ENCODE measurements at regions not wholly inside any gene's neighbourhood (a gene's known extent, or its start where the extent isn't known, plus 50 kb on each side); places are given as distances from the start of the nearest gene placed in this dataset.
"Not testable (repeated sequence)": the region's sequence is repeated elsewhere in the genome, so short reads cannot be mapped to it uniquely, and the experiment has no call there.

DNA sequence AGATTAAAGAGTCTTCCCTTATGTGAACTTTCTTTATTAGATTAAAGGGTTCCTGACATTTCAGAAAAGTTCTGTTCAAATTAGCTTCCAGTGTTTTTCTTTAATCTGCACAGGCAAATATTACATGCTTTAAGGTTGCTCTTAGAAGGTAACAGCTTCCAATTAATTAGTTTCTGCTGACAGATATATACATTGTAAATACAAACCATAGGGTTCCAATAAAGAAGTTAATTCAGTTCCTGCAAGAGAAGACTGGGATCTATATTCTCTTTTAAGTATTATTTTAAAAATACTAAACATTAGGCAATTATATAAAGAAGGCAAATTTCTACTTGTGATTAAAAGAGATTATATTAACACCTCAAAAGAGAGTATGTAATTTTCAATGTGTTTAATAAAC is 795.7 kb downstream of the MAT2B start:
- DNase-seq (ENCODE audit: low spot score): no peak

DNA sequence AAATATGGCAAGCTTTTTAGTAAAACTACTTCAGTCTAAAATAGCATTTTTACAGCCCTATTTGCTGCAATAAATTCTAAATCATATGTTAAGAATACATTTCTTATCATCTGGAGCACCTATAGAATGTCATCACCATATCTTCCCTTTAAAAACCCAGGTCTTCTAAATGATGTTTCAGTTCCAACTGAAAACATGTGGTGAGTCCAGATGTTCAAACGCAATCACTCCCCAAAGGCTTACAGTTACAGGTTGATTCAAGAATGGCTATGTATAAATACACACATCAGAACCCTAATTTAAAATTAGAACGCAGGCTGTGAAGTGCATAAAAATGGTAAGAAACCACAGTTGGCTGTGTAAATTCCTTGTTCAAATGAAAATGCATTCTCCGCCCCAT is 796.3 kb downstream of the MAT2B start:
- DNase-seq (ENCODE audit: low spot score): no peak

DNA sequence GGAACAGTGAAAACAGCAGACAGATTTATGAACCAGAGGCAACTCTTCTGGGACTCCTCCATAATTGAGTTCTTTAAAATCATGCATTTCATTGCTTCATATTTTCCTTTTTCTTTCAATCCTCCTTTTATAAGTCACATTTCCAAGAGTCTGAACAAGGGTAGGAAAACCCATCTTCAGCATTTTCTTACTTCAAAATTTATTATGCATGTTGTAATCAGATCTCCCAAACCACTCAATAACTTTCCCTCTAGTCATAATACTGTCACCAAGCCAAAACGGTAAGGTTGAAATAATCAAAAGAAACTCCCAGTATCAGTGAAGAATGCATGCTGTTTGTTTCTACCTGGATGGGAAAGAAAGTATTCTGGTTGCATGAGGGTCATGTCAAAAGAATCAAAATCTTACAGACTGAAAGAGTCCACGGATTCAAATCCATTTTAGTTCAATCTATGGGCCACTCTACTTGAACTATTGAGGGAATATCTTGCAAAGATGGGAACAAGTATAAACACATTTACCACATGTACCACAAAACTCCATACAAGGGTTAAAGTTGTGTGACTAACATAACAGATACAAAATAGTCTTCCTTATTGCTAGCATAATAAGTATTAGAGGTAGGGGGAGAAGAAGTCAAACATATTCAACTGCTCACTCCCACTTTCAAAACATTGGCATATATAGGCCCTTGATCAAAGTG is 797.3 kb downstream of the MAT2B start:
- no peak for DNase-seq (ENCODE audit: low spot score)

DNA sequence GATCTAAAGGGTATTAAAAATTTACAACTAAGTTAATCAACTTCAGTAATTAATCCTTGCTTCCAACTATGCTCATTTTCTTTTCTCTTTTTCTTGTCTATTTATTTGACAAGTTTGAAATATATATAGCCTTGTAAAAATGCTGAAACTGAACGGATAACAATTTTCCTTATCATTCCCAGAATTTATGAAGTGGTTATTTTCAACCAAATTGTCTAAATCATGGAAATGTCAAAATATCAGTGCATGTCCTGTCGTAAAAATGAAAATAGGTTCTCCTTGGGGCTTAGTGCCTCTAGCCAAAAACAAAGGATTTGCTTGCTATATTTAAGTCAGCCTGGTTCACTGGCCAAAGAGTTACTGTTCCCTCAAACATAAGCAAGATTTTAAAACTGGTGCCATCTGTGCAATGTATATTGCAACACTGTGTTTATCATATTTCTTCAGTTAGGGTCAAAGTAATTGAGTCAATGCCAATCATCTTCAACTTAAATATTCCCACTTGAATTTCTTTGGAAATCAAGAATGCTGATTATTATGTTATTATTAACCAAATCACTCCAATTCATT is 798.3 kb downstream of the MAT2B start:
- no peak for DNase-seq (ENCODE audit: low spot score)

DNA sequence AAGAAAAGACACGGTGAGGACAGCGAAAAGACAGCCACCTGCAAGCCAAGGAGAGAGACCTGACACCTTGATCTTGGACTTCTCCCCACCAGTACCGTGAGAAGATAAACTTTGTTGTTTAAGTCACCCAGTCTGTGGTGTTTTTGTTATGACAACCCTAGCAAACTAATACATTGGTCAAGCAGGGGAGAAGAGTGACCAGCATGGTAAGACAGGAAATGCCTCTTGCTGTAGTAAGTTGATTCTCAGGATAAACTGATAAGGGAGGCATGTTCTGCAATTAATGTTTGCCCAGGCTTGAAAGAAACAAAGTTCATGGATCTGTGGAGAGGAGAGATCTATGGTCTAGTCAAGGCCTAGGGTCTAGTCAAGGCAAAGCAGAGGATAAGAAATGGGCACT is 801.2 kb downstream of the MAT2B start:
- no peak for DNase-seq (ENCODE audit: low spot score)

DNA sequence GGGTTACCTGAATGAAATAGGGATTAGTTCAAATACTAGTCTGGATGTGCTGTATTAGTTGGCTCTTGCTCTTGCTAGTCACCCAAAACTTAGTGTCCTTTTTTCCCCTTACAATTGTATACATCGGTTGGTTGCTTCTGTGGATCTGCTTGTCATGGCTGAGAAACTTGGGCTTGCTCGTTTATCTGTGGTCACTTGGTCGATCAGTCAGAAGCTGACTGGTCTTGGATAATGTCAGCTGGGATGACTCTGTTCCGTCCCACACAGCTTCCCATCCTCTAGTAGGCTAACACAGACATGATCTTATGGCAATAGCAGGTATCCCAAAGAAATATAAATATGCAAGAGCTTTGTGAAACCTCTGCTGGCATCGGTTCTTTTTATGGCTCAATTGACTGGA is 807.4 kb downstream of the MAT2B start:
- no peak for DNase-seq (ENCODE audit: low spot score)

DNA sequence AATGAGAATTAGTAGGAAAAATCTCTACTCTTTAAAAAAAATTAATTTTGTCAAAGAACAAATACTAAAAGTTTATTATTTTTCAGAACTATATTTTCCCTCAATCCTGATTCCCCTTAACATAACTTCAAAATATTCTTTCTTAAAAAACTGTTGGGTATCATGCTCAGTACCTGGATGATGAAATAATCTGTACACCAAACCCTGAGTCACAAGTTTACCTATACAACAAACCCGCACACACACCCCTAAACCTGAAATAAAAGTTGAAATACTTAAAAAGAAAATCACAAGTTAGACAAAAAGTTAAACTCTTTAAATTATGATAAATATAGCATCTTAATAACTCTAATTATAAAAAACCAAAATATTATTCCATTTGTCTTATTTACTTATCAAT is 812.3 kb downstream of the MAT2B start:
- no peak for DNase-seq (ENCODE audit: low spot score)

DNA sequence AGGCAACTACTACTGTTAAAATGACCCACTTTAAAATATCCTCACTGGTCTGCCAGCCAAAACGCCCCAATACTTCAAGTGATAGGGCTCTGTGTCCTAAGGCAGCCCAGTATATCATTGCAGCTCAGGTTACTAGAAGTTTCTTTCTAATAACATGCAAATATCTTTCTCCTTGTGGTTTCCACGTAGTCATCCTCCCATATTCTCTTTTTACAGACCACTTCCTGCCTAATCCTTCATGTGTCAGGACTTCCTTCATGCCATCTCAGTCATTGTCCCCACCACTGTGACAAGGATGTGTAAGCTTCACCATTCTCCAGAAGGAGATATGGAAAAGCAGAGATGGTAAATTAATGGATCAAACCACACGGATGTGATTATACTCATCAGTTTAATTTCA is 813.7 kb downstream of the MAT2B start:
- DNase-seq (ENCODE audit: low spot score): no peak

DNA sequence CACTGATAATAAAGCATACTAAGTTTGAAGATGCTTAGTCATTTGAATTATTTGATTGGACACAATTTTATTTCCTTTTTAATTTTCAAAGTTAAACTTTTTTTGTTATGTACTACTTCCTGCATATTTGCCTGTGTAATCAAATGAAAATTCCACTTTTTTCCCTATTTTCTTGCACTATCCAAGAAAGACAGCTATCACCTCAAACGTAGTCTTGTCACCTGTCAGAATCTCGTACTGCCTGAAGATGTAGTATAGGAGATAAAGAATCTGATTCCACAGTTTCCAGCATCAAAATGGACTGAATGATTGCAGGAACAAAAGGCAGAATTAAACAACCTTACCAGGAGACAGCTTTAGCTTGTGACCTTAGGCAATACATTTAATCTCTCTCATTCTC is 818.8 kb downstream of the MAT2B start:
- DNase-seq (ENCODE audit: low spot score): no peak

DNA sequence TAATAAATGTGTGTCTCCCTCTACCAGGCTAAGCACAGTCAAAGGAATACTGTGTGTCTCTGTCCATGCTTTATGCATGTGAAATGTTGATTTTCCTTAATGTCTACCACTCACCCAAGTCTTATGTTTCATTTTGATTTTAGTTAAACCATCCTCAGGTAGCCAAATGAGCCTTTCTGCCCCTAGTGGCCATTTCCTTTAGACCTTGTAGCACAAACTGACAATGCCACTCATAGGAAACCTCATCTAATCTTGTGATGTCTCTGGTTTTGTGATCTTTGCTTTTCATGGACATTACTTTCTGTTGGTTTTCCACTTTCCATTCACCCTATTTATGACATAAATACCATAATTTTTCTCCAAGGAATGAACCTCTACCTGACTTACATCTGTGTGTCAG is 820.8 kb downstream of the MAT2B start:
- no peak for DNase-seq (ENCODE audit: low spot score)

DNA sequence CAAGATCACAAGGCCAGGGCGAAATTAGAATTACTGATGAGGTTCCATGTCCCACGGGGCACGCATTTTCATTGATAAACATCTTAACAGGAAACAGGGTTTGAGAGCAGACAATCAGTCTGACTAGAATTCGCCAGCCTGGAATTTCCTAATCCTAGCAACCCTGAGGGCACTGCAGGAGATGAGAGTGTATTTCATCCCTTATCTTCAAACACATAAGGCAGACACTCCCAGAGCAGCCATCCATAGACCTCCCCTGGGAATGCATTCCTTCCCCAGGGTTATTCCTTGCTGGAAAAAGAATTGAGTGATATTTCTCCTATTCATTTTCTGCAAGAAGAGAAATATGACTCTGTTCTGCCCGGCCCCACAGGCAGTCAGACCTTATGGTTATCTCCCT is 821.7 kb downstream of the MAT2B start:
- not testable (repeated sequence) for DNase-seq (ENCODE audit: low spot score)

DNA sequence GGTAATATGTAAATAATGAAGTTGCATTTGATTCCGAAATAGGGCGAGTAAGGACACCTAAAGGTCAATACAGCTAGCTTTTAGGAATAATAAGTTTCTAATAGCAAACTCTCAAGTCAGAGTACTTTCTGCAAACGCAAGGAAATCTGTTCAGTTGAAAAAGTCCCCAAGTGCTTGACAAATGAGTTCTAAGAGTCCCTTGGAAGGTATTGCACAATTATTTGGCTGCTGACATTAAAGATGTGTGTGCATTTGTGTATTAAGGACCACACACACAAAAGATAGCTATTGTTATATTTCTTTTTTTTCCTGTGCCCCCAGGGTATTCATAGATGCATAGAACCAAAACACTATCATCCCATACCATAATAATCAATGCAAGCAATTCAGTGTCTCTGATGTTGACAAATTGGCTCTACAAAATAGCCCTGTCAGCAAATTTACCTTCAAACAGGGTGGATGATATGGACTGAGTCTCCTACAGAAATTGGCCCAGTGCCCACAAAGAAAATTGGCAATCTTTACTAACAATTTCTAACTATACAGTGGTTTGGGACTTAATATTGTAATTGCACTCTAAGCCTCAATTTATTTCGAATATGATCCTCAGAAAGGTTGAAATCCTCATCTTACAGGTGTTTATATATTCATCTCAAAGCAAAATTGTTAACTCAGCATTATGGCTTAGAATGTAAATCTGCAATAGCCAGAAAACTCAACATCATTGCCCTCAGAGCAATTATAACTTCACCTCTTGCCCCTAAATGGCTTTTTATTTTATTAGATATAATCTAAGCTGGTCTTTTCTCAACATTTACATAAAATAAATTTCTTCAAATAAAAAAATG is 827.2 kb downstream of the MAT2B start:
- no peak for DNase-seq (ENCODE audit: low spot score)

DNA sequence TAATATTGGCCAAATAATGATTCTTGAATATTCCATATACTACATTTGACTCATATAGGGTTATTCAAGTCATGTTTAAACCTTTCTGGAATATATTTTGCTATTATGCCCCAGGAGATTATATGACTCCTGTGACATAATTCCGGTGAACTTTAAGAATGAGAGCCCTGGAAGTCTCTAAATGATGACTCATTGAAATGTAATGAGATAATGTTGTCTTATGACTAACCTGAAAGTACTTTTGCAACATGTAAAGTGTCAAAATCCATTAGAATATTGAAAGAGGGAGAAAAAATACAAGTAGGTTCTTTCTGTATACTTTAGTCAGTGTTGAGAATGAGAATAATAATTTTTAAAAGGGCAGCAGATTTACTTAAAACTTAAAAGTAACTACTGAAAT is 830.4 kb downstream of the MAT2B start:
- DNase-seq (ENCODE audit: low spot score): no peak

DNA sequence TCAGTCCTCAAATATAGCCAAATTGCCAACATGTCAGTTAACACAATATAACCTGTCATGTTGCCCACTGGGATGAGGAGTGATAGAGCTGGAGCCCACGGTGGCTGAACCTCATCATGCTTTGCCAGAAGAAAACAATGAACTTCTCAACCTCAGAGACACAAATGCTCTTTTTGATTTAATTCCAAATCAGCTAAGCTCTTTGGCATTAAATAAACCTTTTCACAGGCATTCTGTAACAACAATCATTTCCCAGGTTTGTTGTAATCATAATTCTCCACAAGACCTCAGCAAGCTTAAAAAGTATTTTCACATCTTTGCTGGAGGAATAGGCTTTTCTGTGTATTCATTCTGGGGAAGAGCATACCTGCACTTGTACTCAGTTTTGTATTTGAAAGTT is 830.9 kb downstream of the MAT2B start:
- DNase-seq (ENCODE audit: low spot score): no peak

DNA sequence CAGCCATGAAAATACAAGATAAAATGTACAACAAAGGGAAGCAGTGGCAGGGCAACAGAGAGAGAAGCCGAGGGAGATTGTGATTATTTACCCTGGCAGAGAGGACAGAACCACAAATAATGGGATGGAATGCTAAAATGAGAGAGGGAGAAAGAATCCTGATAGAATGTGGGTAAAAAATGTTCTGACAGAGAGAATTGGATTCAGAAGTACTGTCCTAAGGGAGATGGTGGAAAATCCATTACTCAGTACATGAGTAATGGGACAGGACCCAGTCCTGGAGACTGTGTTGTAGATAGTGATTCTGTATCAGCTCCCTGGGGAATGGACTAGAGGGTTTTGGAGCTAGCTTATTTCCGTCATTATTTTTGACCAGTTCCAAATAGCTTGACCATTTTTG is 831.5 kb downstream of the MAT2B start:
- DNase-seq (ENCODE audit: low spot score): no peak

DNA sequence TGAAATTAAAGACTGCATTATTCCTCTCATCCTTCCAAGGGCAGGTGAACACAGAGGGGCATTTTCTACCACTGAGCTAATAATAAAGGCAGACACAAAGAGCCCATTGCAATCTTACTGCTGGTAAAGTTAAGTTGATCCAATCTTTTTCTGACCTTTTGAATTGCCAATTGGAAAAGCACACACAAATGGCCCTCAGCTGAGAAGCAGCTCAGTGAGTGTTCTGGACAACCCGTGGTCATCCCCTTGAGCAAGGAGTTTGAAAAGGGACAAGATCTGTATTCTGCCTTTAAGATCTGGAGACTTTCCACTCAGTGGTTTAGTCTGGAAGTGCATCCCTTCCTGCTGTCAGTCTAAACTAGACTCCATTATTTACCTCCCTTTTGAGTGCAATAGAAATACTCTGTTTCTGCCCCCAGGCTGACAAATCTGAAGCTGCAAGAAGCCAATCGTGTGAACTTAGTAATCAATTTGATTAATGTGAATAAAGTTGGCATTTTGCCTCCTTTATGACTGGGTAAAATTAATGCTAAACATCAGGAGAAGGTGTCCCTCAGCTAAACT is 835.7 kb downstream of the MAT2B start:
- no peak for DNase-seq (ENCODE audit: low spot score)

DNA sequence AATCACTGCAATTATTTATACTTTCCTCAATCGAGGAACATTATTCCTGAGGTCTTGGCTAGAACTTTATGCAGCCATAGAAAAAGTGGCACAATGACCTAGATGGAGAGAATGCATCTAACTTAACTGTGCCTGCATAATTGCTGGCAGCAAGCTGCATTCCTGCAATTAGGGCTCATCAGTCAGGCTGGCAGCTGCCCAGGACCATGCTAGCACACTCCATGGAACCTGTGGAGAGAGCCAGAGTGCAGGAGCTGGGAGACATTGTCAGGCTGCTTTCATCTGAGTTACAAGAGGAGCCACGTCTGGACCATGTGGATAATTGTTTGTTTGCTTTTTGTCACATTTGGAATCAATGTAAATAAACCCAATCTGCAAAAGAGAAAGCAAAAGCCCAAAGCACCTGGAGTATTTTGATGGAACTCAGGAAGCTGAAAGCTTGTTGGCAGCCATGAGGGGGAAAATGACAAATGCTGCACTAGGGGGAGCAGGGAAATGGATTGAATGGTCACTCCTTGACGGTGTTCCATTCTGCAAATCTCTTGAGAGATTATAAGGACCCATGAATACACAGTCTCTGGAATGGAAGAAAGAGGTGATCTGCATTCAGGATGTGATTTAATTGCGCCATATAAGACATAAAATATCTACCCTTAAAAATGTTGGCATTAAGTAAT is 839.9 kb downstream of the MAT2B start:
- DNase-seq (ENCODE audit: low spot score): no peak

DNA sequence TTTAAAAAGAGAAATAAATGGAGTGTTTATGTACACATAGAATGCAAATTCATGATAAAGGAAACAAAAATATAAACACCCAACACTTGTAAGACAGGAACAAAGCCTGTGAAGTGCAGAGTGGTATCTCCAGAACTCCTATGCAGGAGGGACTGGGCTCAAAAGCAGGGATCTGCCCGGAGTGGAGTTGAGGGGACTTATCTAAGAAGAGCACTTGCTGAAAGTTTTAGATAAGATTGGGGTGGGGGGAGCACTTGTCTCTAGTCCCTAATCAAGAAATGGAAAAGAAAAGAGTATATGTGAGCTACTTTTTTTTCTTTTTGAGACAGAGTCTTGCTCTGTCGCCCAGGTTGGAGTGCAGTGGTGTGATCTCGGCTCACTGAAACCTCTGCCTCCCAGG is 840.4 kb downstream of the MAT2B start:
- no peak for DNase-seq (ENCODE audit: low spot score)

DNA sequence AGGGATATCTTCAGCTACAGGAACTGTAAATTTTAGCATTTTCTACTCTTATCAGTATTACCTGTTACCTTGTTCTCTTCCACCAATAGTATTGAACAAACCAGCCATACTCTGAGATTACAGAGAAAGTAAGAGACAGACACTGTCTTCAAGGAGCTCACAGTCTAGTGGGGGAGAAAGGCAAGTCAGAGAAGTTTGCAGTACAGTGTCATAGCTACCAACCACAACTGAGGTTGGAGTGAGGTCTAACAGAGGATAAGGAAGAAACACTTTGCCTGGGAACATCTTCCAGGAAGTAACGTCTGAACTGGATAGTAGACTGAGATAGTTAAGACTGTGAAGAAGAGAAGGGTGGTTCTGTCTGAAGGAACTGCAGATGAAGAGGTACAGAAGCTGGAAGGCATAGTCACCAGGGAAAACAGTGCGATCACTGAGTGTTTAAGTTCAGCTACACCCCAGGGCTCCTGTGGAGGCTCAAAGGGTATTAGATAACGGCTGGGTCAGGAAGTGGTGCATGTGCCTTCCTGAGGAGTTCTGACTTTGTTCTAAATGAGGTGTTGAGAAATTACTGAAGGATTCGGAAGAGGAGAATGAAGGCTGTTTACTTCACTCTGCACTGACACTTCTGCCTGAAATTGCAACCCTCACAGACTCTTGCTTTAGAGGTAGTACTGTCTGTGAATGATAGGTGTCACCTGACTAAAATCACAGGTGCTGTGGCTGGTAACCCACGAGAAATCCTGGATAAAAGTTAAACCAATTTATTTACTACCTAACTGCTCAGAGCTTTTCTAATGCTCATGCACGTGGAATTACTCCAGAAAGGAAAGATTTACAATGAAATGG is 841.6 kb downstream of the MAT2B start:
- no peak for DNase-seq (ENCODE audit: low spot score)

DNA sequence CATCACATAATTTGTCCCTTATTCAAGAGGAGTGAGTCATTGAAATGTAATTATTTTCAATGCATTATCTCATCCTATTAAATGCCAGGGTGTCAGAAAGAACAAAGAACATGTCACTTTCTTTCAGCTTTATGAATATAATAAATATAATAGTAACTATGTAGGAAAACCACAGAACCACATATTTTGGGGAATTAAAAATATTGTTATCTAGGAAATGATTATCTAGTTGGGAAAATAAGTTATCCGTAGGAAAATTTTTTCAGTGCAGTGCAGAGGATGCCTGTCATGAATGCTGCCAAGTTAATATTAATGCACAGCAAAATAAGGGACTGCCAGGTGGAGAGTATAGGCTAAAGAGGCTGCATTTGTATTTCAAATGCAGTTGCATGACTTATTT is 844.8 kb downstream of the MAT2B start:
- DNase-seq (ENCODE audit: low spot score): no peak

DNA sequence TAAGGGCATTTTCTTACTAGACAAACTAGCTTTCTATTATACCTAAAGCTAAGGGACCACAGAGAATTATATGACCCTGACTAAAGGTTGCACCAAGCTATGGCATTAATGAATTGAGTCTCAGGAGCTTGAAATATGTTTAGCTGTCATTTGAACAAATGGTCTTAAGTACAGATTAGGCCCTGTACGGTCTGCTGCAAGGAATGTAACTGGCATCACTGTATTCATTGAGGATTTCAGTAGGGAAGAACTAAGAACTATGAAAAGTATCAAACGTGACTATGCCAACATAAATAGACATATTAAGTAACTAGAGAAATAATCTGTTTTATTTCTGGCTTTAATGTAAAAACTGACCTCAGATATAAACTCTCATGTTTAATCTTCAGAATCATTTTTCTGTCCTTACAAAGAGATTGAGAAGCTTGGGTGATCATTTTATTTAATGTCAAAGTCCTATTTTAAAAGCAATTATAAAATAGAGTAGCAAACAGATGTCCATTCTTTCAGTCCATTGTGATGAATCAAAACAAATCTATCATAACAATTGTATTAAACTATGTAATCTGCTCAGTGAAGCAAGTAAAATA is 845.9 kb downstream of the MAT2B start:
- DNase-seq (ENCODE audit: low spot score): no peak

Measured in HuH-7.5 (cell line).